GM23248 (cell line): ENCODE measurements at regions not wholly inside any gene's neighbourhood (a gene's known extent, or its start where the extent isn't known, plus 50 kb on each side); places are given as distances from the start of the nearest gene placed in this dataset.

Experiments used
- DNase-seq: peaks from one replicate; pipeline ENCODE4 v3.0.0-alpha.2; 2015
- H2AFZ ChIP-seq: fragments of 200-600 bp; sonication (generic); 2 replicates; pipeline ENCODE4 v1.6.1; 2016; ENCODE audit warnings: antibody characterized with exemption
- H3F3A ChIP-seq: fragments of 200-600 bp; sonication (generic); 2 replicates; pipeline ENCODE4 v1.6.1; 2016; ENCODE audit warnings: mild to moderate bottlenecking, antibody characterized with exemption, mixed run types; ENCODE audit not compliant: insufficient read depth
- H3K27ac ChIP-seq: fragments of 200-600 bp; sonication (generic); 2 replicates; pipeline ENCODE4 v1.5.1; 2016; ENCODE audit warnings: mild to moderate bottlenecking
- H3K27me3 ChIP-seq: fragments of 200-600 bp; sonication (generic); replicated peaks from 2 replicates; pipeline ENCODE4 v1.6.1; 2016; ENCODE audit warnings: mild to moderate bottlenecking; ENCODE audit not compliant: insufficient read depth
- H3K36me3 ChIP-seq: fragments of 200-600 bp; sonication (generic); 2 replicates; pipeline ENCODE4 v1.6.1; 2016; ENCODE audit warnings: low read depth, mild to moderate bottlenecking
- H3K4me1 ChIP-seq: fragments of 200-600 bp; sonication (generic); 2 replicates; pipeline ENCODE4 v1.6.1; 2016; ENCODE audit warnings: mild to moderate bottlenecking; ENCODE audit not compliant: insufficient read depth
- H3K4me2 ChIP-seq: fragments of 200-600 bp; sonication (generic); one replicate; pipeline ENCODE4 v1.6.1; 2016; ENCODE audit warnings: mild to moderate bottlenecking; ENCODE audit not compliant: unreplicated experiment
- H3K4me3 ChIP-seq: fragments of 200-600 bp; sonication (generic); 2 replicates; pipeline ENCODE4 v1.5.1; 2016; ENCODE audit warnings: mild to moderate bottlenecking
- H3K79me2 ChIP-seq: fragments of 200-600 bp; sonication (generic); 2 replicates; pipeline ENCODE4 v1.6.1; 2016; ENCODE audit warnings: mild to moderate bottlenecking; ENCODE audit not compliant: insufficient read depth
- H3K9ac ChIP-seq: fragments of 200-600 bp; sonication (generic); 2 replicates; pipeline ENCODE4 v1.6.1; 2016; ENCODE audit warnings: mild to moderate bottlenecking
- H3K9me2 ChIP-seq: fragments of 200-600 bp; sonication (generic); 2 replicates; pipeline ENCODE4 v1.6.1; 2016; ENCODE audit warnings: mixed run types, mild to moderate bottlenecking, moderate library complexity; ENCODE audit not compliant: insufficient read depth
- H3K9me3 ChIP-seq: fragments of 200-600 bp; sonication (generic); one replicate; pipeline ENCODE4 v1.6.1; 2017; ENCODE audit warnings: low read depth
- H4K20me1 ChIP-seq: fragments of 200-600 bp; sonication (generic); 2 replicates; pipeline ENCODE4 v1.6.0; 2016; ENCODE audit not compliant: insufficient read depth
- EZH2 ChIP-seq: fragments of 200-600 bp; sonication (generic); IDR thresholded peaks from 2 replicates; pipeline ENCODE4 v1.6.1; 2018; ENCODE audit warnings: antibody characterized with exemption, mild to moderate bottlenecking; ENCODE audit not compliant: insufficient read depth, poor library complexity, severe bottlenecking
- EZH2phosphoT487 ChIP-seq: fragments of 200-600 bp; sonication (generic); IDR thresholded peaks from 2 replicates; pipeline ENCODE4 v1.6.1; 2018; ENCODE audit warnings: antibody characterized with exemption, moderate library complexity, mild to moderate bottlenecking, low read depth; ENCODE audit not compliant: insufficient read depth
- WGBS, 2 experiments: methylation state at CpG; one replicate each; pipeline ENCODE4 v1.1.6; 2015 to 2017; ENCODE audit warnings: low lambda C conversion rate in 2 of 2, low coverage in 1 of 2; ENCODE audit errors: missing lambda C conversion rate in 2 of 2; 5-methylcytosine and 5-hydroxymethylcytosine counted together
- in situ Hi-C: fragments of 300-500 bp; cut with MboI; formaldehyde crosslinking; loops from 2 replicates; pipeline ENCODE4 v1.15.0; 2020

DNA sequence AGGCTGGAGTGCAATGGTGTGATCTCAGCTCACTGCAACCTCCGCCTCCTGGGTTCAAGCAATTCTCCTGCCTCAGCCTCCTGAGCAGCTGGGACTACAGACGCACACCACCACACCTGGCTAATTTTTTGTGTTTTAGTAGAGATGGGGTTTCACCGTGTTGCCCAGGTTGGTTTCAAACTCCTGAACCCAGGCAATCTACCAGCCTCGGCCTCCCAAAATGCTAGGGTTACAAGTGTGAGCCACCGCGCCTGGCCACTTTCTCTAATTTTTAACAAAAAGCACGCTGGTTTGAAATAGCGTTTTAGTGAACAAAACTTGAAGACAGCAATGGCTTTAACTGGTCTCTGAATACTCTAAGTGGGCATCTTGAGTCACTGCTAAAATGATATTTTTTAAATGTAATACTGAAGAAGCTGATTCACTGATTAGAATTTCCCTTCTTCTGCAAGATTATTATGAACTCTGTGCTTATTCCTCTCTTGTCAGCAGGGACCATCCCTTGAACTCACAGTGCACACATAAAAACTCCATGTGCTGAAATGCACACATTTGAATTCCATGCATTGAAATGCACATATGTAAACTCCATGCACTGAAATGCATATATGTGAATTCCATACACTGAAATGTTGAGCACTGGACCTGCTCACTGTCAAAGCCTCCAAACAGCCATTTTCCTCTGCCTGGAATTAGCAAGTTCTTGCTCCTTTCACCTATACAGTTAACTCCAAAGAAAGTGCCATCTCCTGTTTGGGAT lies 1411.5 kb upstream of the ACVR2A start:
- no peak overlapping the region for H3K9ac ChIP-seq
- DNase-seq = no peak
- no peak overlapping the region for H3K4me2 ChIP-seq
- TF ChIP-seq EZH2 = no peak
- TF ChIP-seq EZH2phosphoT487 = no peak
- no peaks in the 10 kb centered on the region for H3K36me3 ChIP-seq
- no peaks in the 10 kb centered on the region for H3K9me3 ChIP-seq
- H3F3A ChIP-seq = no peaks in the 10 kb centered on the region
- no peaks in the 10 kb centered on the region for H4K20me1 ChIP-seq
- H3K27ac ChIP-seq = no peak overlapping the region
- H3K79me2 ChIP-seq = no peaks in the 10 kb centered on the region
- no peak overlapping the region for H3K4me3 ChIP-seq
- H3K9me2 ChIP-seq = no peaks in the 10 kb centered on the region
- H3K27me3 ChIP-seq = no peaks in the 10 kb centered on the region
- 71 to 74% methylated on average over 8 of the region's 8 CpGs for WGBS, 2 experiments
- in situ Hi-C loops = no loop called here
- H3K4me1 ChIP-seq = no peaks in the 10 kb centered on the region
- H2AFZ ChIP-seq = no peak overlapping the region

DNA sequence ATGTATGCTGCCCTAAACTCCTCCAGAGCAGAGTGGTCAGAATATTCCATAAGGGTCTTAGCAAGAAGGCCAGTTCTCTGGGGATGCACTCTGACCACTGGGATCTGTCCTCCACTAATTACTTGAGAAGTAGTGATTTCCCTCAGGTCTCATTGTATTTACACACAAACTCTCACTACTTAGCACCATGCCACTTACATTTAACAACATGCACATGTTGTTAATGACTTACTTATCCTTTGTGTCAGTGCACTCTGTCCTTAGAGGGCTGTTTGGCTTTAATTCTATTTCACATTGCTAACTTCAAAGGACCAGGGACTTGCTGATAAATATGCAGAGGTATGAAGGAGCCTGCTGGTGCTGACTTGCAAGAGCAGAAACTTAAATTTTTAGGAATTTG lies 1415.5 kb upstream of the ACVR2A start:
- no peak for TF ChIP-seq EZH2
- TF ChIP-seq EZH2phosphoT487 = no peak
- H4K20me1 ChIP-seq = no peaks in the 10 kb centered on the region
- H3K27ac ChIP-seq = no peak overlapping the region
- H3F3A ChIP-seq = no peaks in the 10 kb centered on the region
- no peak overlapping the region for H2AFZ ChIP-seq
- no peak overlapping the region for H3K9ac ChIP-seq
- H3K36me3 ChIP-seq = no peaks in the 10 kb centered on the region
- H3K79me2 ChIP-seq = no peaks in the 10 kb centered on the region
- DNase-seq = no peak
- no peak overlapping the region for H3K4me2 ChIP-seq
- in situ Hi-C loops = no loop called here
- no peaks in the 10 kb centered on the region for H3K9me2 ChIP-seq
- no peaks in the 10 kb centered on the region for H3K4me1 ChIP-seq
- H3K9me3 ChIP-seq = no peaks in the 10 kb centered on the region
- no peak overlapping the region for H3K4me3 ChIP-seq
- H3K27me3 ChIP-seq = no peaks in the 10 kb centered on the region

DNA sequence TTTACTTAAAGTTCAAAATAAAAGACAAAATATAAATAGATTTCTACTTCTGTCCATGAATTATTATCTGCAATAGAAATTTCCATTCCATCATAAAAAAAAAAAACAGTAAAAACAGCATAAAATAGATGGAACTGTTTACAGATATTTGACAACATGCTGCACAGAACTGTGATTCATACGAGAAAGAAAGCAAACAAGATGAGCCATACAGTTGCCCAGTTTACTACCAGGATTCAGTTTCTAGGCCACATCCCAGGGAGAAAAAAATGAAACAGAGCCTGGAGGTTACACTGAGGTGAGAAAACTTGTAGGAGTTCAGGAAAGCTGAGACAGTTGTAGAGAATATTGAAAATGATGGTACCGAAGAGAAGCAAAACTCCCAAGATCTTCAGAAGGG lies 1426.9 kb upstream of the ACVR2A start:
- in situ Hi-C loops = no loop called here
- no peak overlapping the region for H3K9ac ChIP-seq
- H3K9me2 ChIP-seq = no peaks in the 10 kb centered on the region
- no peaks in the 10 kb centered on the region for H3F3A ChIP-seq
- no peaks in the 10 kb centered on the region for H3K79me2 ChIP-seq
- DNase-seq = no peak
- no peaks in the 10 kb centered on the region for H4K20me1 ChIP-seq
- TF ChIP-seq EZH2 (no peak), EZH2phosphoT487 (no peak)
- H2AFZ ChIP-seq = no peak overlapping the region
- WGBS, 2 experiments = 60 to 62% methylated on average over 2 of the region's 2 CpGs
- no peaks in the 10 kb centered on the region for H3K36me3 ChIP-seq
- no peak overlapping the region for H3K27ac ChIP-seq
- H3K27me3 ChIP-seq = no peaks in the 10 kb centered on the region
- no peak overlapping the region for H3K4me3 ChIP-seq
- H3K4me1 ChIP-seq = no peaks in the 10 kb centered on the region
- H3K9me3 ChIP-seq = no peaks in the 10 kb centered on the region
- H3K4me2 ChIP-seq = no peak overlapping the region

DNA sequence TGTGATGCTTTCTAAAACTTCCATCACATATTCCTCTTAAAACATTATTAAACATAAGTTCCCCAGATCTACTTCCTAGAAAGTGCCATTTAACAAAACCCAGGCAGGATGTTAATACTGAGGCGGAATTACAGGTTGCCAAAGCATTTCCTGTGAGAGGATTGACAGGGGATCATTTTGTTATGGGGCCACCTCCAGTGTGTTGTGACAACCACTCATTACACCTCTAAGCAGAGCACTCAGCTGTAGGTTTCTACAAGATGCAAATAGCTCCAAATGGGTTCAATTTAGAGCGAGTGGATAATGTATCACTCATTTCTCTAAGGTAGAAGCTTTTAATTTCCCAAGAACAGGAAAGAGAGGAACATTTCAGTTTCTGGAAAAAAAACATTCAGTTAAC lies 1429.5 kb upstream of the ACVR2A start:
- 68 to 75% methylated on average over 2 of the region's 2 CpGs for WGBS, 2 experiments
- Histone ChIP-seq H3K4me2 (no peak overlapping the region), H3K9ac (no peak overlapping the region), H3K9me3 (no peaks in the 10 kb centered on the region), H3F3A (no peaks in the 10 kb centered on the region), H3K27ac (no peak overlapping the region), H3K9me2 (no peaks in the 10 kb centered on the region), H3K4me1 (no peaks in the 10 kb centered on the region), H3K4me3 (no peak overlapping the region), H3K79me2 (no peaks in the 10 kb centered on the region), H3K36me3 (no peaks in the 10 kb centered on the region), H3K27me3 (no peaks in the 10 kb centered on the region), H2AFZ (no peak overlapping the region), H4K20me1 (no peaks in the 10 kb centered on the region)
- in situ Hi-C loops = no loop called here
- no peak for DNase-seq
- TF ChIP-seq EZH2 = no peak
- TF ChIP-seq EZH2phosphoT487 = no peak

DNA sequence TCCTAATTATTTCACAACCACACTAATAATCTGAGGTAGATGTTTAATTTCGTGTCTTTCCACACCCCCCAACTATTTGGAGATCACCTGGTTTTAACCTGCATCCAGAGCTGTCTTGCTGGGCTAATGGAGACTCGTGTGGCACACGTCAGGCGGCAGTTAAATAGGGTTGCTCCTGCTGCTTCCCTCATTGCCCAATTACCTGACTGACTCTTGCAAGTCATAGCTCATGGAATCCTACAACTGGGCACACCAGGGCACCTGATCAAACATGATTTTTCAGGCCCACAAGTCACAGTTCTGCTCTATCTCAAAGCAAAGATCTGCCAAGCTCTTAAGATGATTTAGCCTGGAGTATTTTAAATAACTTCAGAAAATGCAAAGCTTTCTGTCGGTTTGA lies 1430.4 kb upstream of the ACVR2A start:
- Histone ChIP-seq H4K20me1 (no peaks in the 10 kb centered on the region), H3K4me1 (no peaks in the 10 kb centered on the region), H3K9ac (no peak overlapping the region), H3K9me3 (no peaks in the 10 kb centered on the region), H3K9me2 (no peaks in the 10 kb centered on the region), H3K79me2 (no peaks in the 10 kb centered on the region), H3K4me2 (no peak overlapping the region), H3K36me3 (no peaks in the 10 kb centered on the region), H3K27ac (no peak overlapping the region), H3F3A (no peaks in the 10 kb centered on the region), H3K27me3 (no peaks in the 10 kb centered on the region), H3K4me3 (no peak overlapping the region), H2AFZ (no peak overlapping the region)
- in situ Hi-C loops = no loop called here
- no peak for DNase-seq
- 67 to 70% methylated on average over 5 of the region's 5 CpGs for WGBS, 2 experiments
- TF ChIP-seq EZH2 = no peak
- TF ChIP-seq EZH2phosphoT487 = no peak
